Erythroblast (primary cell): ENCODE measurements at regions not wholly inside any gene's neighbourhood (a gene's known extent, or its start where the extent isn't known, plus 50 kb on each side); places are given as distances from the start of the nearest gene placed in this dataset.

Experiments used
- GATA1 ChIP-seq: IDR thresholded peaks from 2 replicates; pipeline ENCODE4 v1.6.1; 2011; ENCODE audit warnings: low read depth, mild to moderate bottlenecking, control low read depth, low read length, moderate library complexity
- POLR2A ChIP-seq: IDR thresholded peaks from 2 replicates; pipeline ENCODE4 v1.6.1; 2011; ENCODE audit warnings: mild to moderate bottlenecking, low read length

DNA sequence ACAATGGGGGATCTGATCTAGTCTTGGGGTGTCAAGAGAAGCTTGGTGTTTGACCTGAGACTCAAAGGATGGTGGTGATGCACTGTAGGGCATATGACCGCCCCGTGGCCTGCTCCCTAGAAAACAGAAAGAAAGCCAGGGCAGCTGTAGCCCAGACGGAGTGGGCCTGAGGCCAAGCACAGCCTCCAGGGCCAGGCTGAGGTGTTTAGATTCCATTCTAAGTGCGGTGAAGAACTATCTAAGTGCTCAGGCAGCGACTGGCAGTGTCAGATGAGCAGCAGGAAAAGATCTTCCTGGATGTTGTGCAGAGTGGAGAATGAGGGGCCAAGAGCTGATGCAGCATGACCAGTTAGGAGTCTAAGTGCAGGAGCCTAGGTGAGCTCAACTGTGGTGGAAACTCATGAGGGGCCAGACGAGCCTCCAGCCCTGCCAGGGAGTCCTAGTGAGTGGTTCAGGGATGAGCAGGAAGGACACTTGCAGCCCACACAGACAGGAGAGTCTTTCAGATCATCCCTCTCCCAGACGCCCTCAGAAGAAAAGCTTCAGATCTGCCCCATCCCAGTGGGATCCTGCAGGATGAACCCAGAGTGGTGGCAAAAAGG, 314.2 kb upstream of the CCL2 start:
- TF ChIP-seq POLR2A = no peak
- TF ChIP-seq GATA1 = no peak
